DOHH2 (cell line): ENCODE measurements at regions not wholly inside any gene's neighbourhood (a gene's known extent, or its start where the extent isn't known, plus 50 kb on each side); places are given as distances from the start of the nearest gene placed in this dataset.

Source experiments
- H3F3A ChIP-seq: fragments of 200-600 bp; sonication (generic), shearing (Covaris generic); 2 replicates; pipeline ENCODE4 v1.6.0; 2016; ENCODE audit warnings: antibody characterized with exemption, mild to moderate bottlenecking; ENCODE audit not compliant: control insufficient read depth, insufficient read depth
- H3K27ac ChIP-seq: fragments of 200-600 bp; sonication (generic); 2 replicates; pipeline ENCODE4 v1.5.1; 2014; ENCODE audit warnings: low read depth, mild to moderate bottlenecking, low read length, moderate library complexity
- H3K27me3 ChIP-seq: fragments of 200-600 bp; sonication (generic); 2 replicates; pipeline ENCODE4 v1.6.1; 2014; ENCODE audit warnings: mild to moderate bottlenecking, low read length, mixed read lengths; ENCODE audit not compliant: control insufficient read depth
- H3K36me3 ChIP-seq: fragments of 200-600 bp; sonication (generic); 2 replicates; pipeline ENCODE4 v1.6.1; 2014; ENCODE audit warnings: mild to moderate bottlenecking, low read length, moderate library complexity, mixed read lengths; ENCODE audit not compliant: control insufficient read depth
- H3K4me1 ChIP-seq: fragments of 200-600 bp; sonication (generic); 2 replicates; pipeline ENCODE4 v1.6.1; 2014; ENCODE audit warnings: mild to moderate bottlenecking, low read length, mixed read lengths; ENCODE audit not compliant: control insufficient read depth
- H3K4me2 ChIP-seq: fragments of 200-600 bp; sonication (generic); 2 replicates; pipeline ENCODE4 v1.6.0; 2014; ENCODE audit warnings: mild to moderate bottlenecking, low read length, moderate library complexity
- H3K4me3 ChIP-seq: fragments of 200-600 bp; sonication (generic); 2 replicates; pipeline ENCODE4 v1.5.1; 2014; ENCODE audit warnings: mild to moderate bottlenecking, low read length, mixed read lengths
- H3K79me2 ChIP-seq: fragments of 200-600 bp; sonication (generic); 2 replicates; pipeline ENCODE4 v1.6.1; 2014; ENCODE audit warnings: mild to moderate bottlenecking, low read length, mixed read lengths; ENCODE audit not compliant: control insufficient read depth
- H3K9me2 ChIP-seq: fragments of 200-600 bp; sonication (generic); replicated peaks from 2 replicates; pipeline ENCODE4 v1.6.1; 2014; ENCODE audit warnings: mild to moderate bottlenecking, low read length, mixed read lengths; ENCODE audit not compliant: control insufficient read depth
- H3K9me3 ChIP-seq: fragments of 200-600 bp; sonication (generic); 2 replicates; pipeline ENCODE4 v1.6.1; 2014; ENCODE audit warnings: antibody characterized with exemption, low read length, mixed read lengths; ENCODE audit not compliant: control insufficient read depth, insufficient read depth
- H4K20me1 ChIP-seq: fragments of 200-600 bp; sonication (generic); 2 replicates; pipeline ENCODE4 v1.6.0; 2014; ENCODE audit warnings: low read depth, mild to moderate bottlenecking, antibody characterized with exemption, low read length, moderate library complexity; ENCODE audit not compliant: control insufficient read depth, insufficient read depth
- CTCF ChIP-seq: fragments of 200-600 bp; sonication (generic); IDR thresholded peaks from one replicate; pipeline ENCODE4 v1.5.1; 2014; ENCODE audit warnings: antibody characterized with exemption, mild to moderate bottlenecking, low read depth, low read length; ENCODE audit not compliant: poor library complexity, severe bottlenecking
- EZH2phosphoT487 ChIP-seq: fragments of 200-600 bp; sonication (generic); IDR thresholded peaks from 2 replicates; pipeline ENCODE4 v1.6.1; 2017; ENCODE audit warnings: borderline replicate concordance, mild to moderate bottlenecking, antibody characterized with exemption, low read length, moderate library complexity, mixed read lengths

- Histone ChIP-seq H3K36me3 (no peaks in the 10 kb centered on the region), H3K79me2 (no peaks in the 10 kb centered on the region), H3K27ac (no peak overlapping the region), H3K4me3 (no peak overlapping the region), H3K9me2 (no peaks in the 10 kb centered on the region), H3K27me3 (no peaks in the 10 kb centered on the region), H3K9me3 (no peaks in the 10 kb centered on the region), H3K4me2 (no peak overlapping the region), H3K4me1 (no peaks in the 10 kb centered on the region), H3F3A (no peaks in the 10 kb centered on the region), H4K20me1 (no peaks in the 10 kb centered on the region)
- TF ChIP-seq CTCF (no peak), EZH2phosphoT487 (no peak)
Observed at GRCh38 chr13:83325125-83325853, 557.0 kb downstream of the SLITRK1 start.

GRCh38 chr13:83311886-83312577, 570.2 kb downstream of the SLITRK1 start:
- no peaks in the 10 kb centered on the region for H3K27me3 ChIP-seq
- no peak overlapping the region for H3K27ac ChIP-seq
- H3K36me3 ChIP-seq: no peaks in the 10 kb centered on the region
- no peaks in the 10 kb centered on the region for H3K9me2 ChIP-seq
- H3K79me2 ChIP-seq: no peaks in the 10 kb centered on the region
- no peaks in the 10 kb centered on the region for H3K4me1 ChIP-seq
- no peak for TF ChIP-seq EZH2phosphoT487
- no peak for TF ChIP-seq CTCF
- H3K9me3 ChIP-seq: no peaks in the 10 kb centered on the region
- no peak overlapping the region for H3K4me2 ChIP-seq
- H3K4me3 ChIP-seq: no peak overlapping the region
- no peaks in the 10 kb centered on the region for H4K20me1 ChIP-seq
- no peaks in the 10 kb centered on the region for H3F3A ChIP-seq

DNA sequence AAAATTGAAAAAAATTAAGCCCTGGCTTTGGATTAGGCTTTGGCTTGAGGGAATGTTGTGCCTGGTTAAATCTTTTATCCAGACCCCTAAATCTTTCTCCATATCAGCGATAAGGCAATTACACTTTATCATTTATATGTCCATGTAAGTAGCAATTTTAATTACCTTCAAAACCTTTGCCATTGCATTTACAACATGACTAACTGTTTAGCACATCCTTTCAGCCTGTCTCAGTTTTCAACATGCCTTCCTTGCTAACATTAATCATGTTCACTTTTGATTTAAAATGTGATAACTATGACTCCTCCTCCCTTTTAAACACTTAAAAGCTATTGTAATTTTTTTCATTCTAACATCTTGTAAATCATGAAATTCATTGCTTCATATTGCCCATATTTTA, 583.7 kb downstream of the SLITRK1 start:
- H3F3A ChIP-seq: no peaks in the 10 kb centered on the region
- H3K4me1 ChIP-seq: no peaks in the 10 kb centered on the region
- no peaks in the 10 kb centered on the region for H4K20me1 ChIP-seq
- TF ChIP-seq CTCF (no peak), EZH2phosphoT487 (no peak)
- no peaks in the 10 kb centered on the region for H3K36me3 ChIP-seq
- H3K4me2 ChIP-seq: no peak overlapping the region
- no peaks in the 10 kb centered on the region for H3K79me2 ChIP-seq
- H3K9me2 ChIP-seq: no peaks in the 10 kb centered on the region
- H3K27ac ChIP-seq: no peak overlapping the region
- no peaks in the 10 kb centered on the region for H3K9me3 ChIP-seq
- H3K4me3 ChIP-seq: no peak overlapping the region
- H3K27me3 ChIP-seq: no peaks in the 10 kb centered on the region
